Keratinocyte (primary cell): ENCODE measurements at regions not wholly inside any gene's neighbourhood (a gene's known extent, or its start where the extent isn't known, plus 50 kb on each side); places are given as distances from the start of the nearest gene placed in this dataset.

Source experiments
- DNase-seq: peaks from one replicate; pipeline ENCODE4 v3.0.0-alpha.2; 2011; ENCODE audit warnings: low read depth, missing footprints, low spot score
- FAIRE-seq: peaks from 2 replicates; lab custom pipeline; 2011; peaks lifted over from hg19 to GRCh38; lab: Jason Lieb, UNC
- H2AFZ ChIP-seq: 2 replicates; pipeline ENCODE4 v1.6.0; 2012; ENCODE audit warnings: low read length, control low read depth, inconsistent platforms; ENCODE audit not compliant: control insufficient read depth
- H3K27ac ChIP-seq: 2 replicates; pipeline ENCODE4 v1.5.1; 2011; ENCODE audit warnings: low read length; ENCODE audit not compliant: control insufficient read depth, insufficient read depth
- H3K27me3 ChIP-seq: 3 replicates; pipeline ENCODE4 v1.6.0; 2011; ENCODE audit warnings: low read length; ENCODE audit not compliant: control insufficient read depth, insufficient read depth; ENCODE audit errors: extremely low read depth
- H3K36me3 ChIP-seq, 2 experiments: 2 replicates in 1 of 2; 3 replicates in 1 of 2; pipeline ENCODE4 v1.5.1; 2011; ENCODE audit warnings: low read length in 2 of 2, mild to moderate bottlenecking in 1 of 2; ENCODE audit not compliant: control insufficient read depth in 2 of 2, insufficient read depth in 2 of 2; ENCODE audit errors: extremely low read depth in 1 of 2
- H3K4me1 ChIP-seq: 3 replicates; pipeline ENCODE4 v1.5.1; 2011; ENCODE audit warnings: low read length; ENCODE audit not compliant: control insufficient read depth, insufficient read depth; ENCODE audit errors: extremely low read depth
- H3K4me2 ChIP-seq: 3 replicates; pipeline ENCODE4 v1.6.0; 2011; ENCODE audit warnings: low read depth, low read length; ENCODE audit not compliant: control insufficient read depth, insufficient read depth; ENCODE audit errors: extremely low read depth
- H3K4me3 ChIP-seq, 3 experiments: fragments of 200-600 bp in 1 of 3; sonication (generic) in 1 of 3; 2 replicates in 2 of 3; 3 replicates in 1 of 3; pipeline ENCODE4 v1.5.1; 2011 to 2016; ENCODE audit warnings: low read length in 3 of 3, mild to moderate bottlenecking in 3 of 3, control low read depth in 2 of 3, inconsistent platforms in 1 of 3, low read depth in 1 of 3, mixed read lengths in 1 of 3, mixed run types in 1 of 3, moderate library complexity in 1 of 3; ENCODE audit not compliant: control insufficient read depth in 2 of 3, insufficient read depth in 2 of 3; ENCODE audit errors: extremely low read depth in 1 of 3
- H3K79me2 ChIP-seq: 2 replicates; pipeline ENCODE4 v1.6.0; 2012; ENCODE audit warnings: low read length; ENCODE audit not compliant: control insufficient read depth, insufficient read depth
- H3K9ac ChIP-seq: 3 replicates; pipeline ENCODE4 v1.6.0; 2011; ENCODE audit warnings: low read length; ENCODE audit not compliant: control insufficient read depth, insufficient read depth; ENCODE audit errors: extremely low read depth
- H3K9me1 ChIP-seq: 3 replicates; pipeline ENCODE4 v1.6.0; 2011; ENCODE audit warnings: low read length; ENCODE audit not compliant: control insufficient read depth, insufficient read depth; ENCODE audit errors: extremely low read depth
- H3K9me3 ChIP-seq: 2 replicates; pipeline ENCODE4 v1.5.1; 2012; ENCODE audit warnings: low read depth, low read length; ENCODE audit not compliant: control insufficient read depth
- H4K20me1 ChIP-seq: 3 replicates; pipeline ENCODE4 v1.6.0; 2011; ENCODE audit warnings: low read length; ENCODE audit not compliant: control insufficient read depth, insufficient read depth; ENCODE audit errors: extremely low read depth
- EZH2 ChIP-seq: IDR thresholded peaks from one replicate; pipeline ENCODE4 v1.6.1; 2012; ENCODE audit warnings: inconsistent platforms, mild to moderate bottlenecking, low read length, moderate library complexity
- dilution Hi-C: fragments of 300-500 bp; cut with MboI; formaldehyde crosslinking; loops from one replicate; pipeline ENCODE4 v1.7.0; 2020; ENCODE audit warnings: low sequenced_read_pairs; ENCODE audit not compliant: extremely low pct_ligation_motif_present
- TF ChIP-seq, protein P1 (sequence below), 3 experiments: IDR thresholded peaks in 1 of 3; conservative IDR thresholded peaks in 1 of 3; optimal IDR thresholded peaks in 1 of 3; 2 replicates in 2 of 3; 3 replicates in 1 of 3; pipeline versions ENCODE3 to v1.5.1; 2011; ENCODE audit warnings: low read length in 3 of 3, mild to moderate bottlenecking in 3 of 3, moderate library complexity in 2 of 3, control low read depth in 1 of 3, inconsistent platforms in 1 of 3; ENCODE audit not compliant: insufficient read depth in 2 of 3; ENCODE audit errors: extremely low read depth in 1 of 3

- FAIRE-seq (no peak), DNase-seq (no peak)
- no peaks in the 10 kb centered on the region for H3K9me1 ChIP-seq
- dilution Hi-C loops, result no loop called here
- H3K4me1 ChIP-seq, result no peaks in the 10 kb centered on the region
- no peaks in the 10 kb centered on the region for H3K27me3 ChIP-seq
- no peak overlapping the region for H2AFZ ChIP-seq
- H3K4me3 ChIP-seq, result no peak overlapping the region
- H3K27ac ChIP-seq, result no peak overlapping the region
- no peaks in the 10 kb centered on the region for H3K9me3 ChIP-seq
- H4K20me1 ChIP-seq, result no peaks in the 10 kb centered on the region
- no peak overlapping the region for H3K9ac ChIP-seq
- TF ChIP-seq, protein P1, sequence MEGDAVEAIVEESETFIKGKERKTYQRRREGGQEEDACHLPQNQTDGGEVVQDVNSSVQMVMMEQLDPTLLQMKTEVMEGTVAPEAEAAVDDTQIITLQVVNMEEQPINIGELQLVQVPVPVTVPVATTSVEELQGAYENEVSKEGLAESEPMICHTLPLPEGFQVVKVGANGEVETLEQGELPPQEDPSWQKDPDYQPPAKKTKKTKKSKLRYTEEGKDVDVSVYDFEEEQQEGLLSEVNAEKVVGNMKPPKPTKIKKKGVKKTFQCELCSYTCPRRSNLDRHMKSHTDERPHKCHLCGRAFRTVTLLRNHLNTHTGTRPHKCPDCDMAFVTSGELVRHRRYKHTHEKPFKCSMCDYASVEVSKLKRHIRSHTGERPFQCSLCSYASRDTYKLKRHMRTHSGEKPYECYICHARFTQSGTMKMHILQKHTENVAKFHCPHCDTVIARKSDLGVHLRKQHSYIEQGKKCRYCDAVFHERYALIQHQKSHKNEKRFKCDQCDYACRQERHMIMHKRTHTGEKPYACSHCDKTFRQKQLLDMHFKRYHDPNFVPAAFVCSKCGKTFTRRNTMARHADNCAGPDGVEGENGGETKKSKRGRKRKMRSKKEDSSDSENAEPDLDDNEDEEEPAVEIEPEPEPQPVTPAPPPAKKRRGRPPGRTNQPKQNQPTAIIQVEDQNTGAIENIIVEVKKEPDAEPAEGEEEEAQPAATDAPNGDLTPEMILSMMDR (optimal IDR thresholded peaks at IDR 0.05 in 1 of 3, IDR thresholded peaks at IDR 0.05 in 1 of 3, conservative IDR thresholded peaks at IDR 0.05 in 1 of 3; ENCODE audit: extremely low read depth in 1 of 3, insufficient read depth in 2 of 3, low read length in 3 of 3), result no peak
- no peak for TF ChIP-seq EZH2
- no peak overlapping the region for H3K4me2 ChIP-seq
- H3K36me3 ChIP-seq, result no peaks in the 10 kb centered on the region
- no peaks in the 10 kb centered on the region for H3K79me2 ChIP-seq
Observed at GRCh38 chr16:49161191-49161590, 120.4 kb downstream of the CBLN1 start.

DNA sequence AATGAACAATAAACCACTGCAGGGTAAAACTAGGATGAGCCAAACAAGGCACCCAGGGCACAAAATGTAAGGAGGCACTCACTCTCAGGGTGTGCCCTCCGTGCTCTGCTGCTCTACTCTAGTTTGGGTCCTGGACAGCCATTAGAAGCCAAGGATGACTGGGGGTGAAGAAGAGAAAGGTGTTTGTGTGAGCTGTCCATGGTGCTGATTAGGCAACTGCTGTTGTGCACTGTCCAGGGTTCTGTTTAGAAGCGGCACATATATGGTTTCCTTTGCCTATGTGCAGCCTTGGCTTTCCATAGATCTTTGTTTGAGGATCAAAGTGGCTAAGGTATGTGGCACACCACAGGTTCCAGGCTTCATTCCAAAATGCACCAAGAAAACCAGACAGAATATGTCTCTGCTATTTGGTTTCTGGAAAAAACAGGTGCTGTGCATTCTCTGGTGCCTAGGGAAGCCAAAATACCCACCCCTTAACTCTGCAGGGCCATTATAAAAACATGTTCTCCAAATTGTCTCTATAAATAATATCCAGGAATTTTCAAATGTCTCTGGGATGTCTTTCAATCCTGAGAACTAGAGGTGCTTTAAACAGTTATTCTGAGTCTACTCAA lies 123.5 kb downstream of the CBLN1 start:
- H3K9me3 ChIP-seq, result no peaks in the 10 kb centered on the region
- TF ChIP-seq EZH2, result no peak
- TF ChIP-seq, protein P1 (optimal IDR thresholded peaks at IDR 0.05 in 1 of 3, IDR thresholded peaks at IDR 0.05 in 1 of 3, conservative IDR thresholded peaks at IDR 0.05 in 1 of 3; ENCODE audit: extremely low read depth in 1 of 3, insufficient read depth in 2 of 3, low read length in 3 of 3), result no peak
- H3K27ac ChIP-seq, result no peak overlapping the region
- no peaks in the 10 kb centered on the region for H3K79me2 ChIP-seq
- no peak overlapping the region for H3K9ac ChIP-seq
- H3K4me1 ChIP-seq, result no peaks in the 10 kb centered on the region
- H3K36me3 ChIP-seq, result no peaks in the 10 kb centered on the region
- H3K4me3 ChIP-seq, result no peak overlapping the region
- FAIRE-seq (peak; percentile 43), DNase-seq (peak; percentile 9)
- H3K27me3 ChIP-seq, result no peaks in the 10 kb centered on the region
- H4K20me1 ChIP-seq, result no peaks in the 10 kb centered on the region
- no peak overlapping the region for H3K4me2 ChIP-seq
- H2AFZ ChIP-seq, result no peak overlapping the region
- H3K9me1 ChIP-seq, result no peaks in the 10 kb centered on the region
- dilution Hi-C loops, result no loop called here
